Renal pelvis (tissue), 1 donor: ENCODE measurements at regions not wholly inside any gene's neighbourhood (a gene's known extent, or its start where the extent isn't known, plus 50 kb on each side); places are given as distances from the start of the nearest gene placed in this dataset.

Source experiments
- DNase-seq: peaks from one replicate; pipeline ENCODE4 v3.0.0-alpha.2; 2013

DNA sequence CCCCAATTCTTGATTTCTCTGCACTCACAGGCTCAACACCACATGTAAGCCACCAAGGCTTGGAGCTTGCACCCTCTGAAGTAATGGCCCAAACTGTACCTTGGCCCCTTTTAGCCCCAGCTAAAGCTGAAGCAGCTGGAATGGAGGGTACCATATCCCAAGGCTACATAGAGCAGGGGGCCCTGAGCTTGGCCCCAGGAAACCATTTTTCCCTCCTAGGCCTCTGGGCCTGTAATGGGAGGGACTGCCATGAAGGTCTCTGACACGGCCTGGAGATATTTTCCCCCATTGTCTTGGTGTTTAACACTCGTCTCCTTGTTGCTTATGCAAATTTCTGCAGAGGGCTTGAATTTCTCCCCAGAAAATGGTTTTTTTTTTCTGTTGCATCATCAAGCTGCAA, 69.7 kb downstream of the SKA1 start:
- no peak for DNase-seq

DNA sequence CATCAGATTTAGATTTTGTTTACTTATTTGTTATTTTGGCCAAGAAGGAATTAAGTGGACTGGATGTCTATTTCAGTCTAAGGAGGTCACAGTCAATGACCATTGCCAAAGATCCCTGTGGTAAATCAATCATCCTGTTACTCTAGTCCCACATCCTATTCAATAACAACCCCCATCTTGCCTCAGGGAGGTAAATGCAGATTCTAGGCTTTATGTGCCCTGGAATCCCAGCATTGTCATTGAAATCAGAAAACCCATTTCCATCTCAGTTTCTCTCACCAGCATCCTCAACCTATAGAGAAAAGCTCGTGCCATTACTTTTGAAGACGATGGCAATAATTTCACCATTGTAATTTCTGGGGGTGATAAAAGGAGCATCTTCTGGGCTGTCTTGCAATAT, 71.8 kb downstream of the SKA1 start:
- no peak for DNase-seq

DNA sequence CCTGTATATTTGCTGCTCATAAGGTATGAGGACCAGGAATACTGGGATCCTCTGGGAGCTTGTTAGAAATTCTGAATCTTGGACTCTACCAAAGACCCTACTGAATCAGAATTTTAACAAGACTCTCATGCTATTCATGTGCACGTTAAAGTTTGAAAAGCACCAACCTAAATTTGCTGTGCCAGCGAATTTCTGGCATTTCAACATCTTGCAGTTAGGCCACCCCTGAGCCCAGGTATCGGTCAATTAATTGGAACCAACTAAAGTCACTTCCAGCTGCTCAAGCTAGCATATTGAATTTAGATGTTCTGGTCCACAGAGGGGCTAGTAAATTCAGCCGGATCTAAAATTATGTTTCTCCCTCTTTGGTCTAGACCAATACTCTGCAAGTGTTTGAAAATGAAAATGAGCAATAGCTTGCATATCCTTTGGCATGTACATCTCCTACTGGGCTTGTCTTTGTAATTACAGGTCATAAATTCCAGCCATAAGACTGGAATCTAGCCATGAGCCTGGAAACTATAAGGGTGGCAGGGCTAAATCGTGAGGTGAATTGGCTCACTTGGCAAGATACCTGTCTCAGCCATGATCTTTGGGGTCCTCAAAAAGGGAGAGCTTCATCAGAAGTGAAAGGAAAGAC, 72.4 kb downstream of the SKA1 start:
- DNase-seq, result no peak

DNA sequence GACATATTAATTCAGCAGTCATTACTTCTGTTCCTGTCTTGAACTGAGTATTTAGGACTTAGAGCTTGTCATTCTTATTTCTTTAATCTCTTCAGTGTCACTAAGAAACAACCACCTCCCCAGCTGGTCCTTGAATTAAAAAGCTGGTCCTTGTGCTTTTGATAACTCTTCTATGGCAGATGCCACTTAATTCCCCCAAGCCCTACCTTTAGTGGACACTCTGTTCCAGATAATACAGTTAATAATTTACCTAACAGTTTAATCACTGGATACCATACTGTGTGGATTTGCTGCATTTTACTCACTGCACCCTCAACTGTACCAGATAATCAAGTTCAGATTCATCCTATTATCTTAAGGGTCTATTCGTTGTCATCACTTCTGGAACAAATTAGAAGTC, 73.1 kb downstream of the SKA1 start:
- DNase-seq, result no peak

DNA sequence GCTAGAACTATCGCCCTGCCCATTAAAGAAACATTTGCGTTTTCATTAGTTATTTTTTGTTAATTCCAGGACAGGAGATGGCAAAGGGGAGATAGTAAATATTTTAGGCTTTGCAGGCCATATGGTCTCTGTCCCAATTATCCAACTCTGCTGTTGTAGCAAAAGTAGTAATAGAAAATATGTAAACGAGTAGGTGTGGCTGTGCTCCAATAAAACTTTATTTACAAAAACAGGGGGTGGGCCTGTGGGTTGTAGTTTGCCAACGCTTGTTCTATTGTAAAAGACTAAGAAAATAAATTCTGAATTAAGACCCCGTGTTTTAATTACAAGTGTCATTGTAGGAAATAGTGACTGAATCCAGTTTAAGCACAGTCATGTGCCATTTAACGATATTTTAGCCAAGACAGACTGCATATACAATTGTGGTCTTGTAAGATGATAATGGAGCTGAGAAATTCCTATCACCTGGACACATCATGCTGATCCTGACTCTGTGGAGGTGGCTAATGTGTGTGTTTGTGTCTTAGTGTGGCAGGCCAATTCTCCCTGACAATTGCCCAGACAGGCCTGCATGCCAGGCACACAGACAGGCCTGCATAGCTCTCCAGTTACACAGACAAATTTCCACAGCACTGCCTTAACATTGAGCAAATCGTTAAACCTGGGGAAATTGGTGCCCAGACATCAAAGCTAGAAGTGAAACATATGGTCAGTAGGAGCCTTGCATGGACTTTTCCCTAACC, 76.4 kb downstream of the SKA1 start:
- no peak for DNase-seq

DNA sequence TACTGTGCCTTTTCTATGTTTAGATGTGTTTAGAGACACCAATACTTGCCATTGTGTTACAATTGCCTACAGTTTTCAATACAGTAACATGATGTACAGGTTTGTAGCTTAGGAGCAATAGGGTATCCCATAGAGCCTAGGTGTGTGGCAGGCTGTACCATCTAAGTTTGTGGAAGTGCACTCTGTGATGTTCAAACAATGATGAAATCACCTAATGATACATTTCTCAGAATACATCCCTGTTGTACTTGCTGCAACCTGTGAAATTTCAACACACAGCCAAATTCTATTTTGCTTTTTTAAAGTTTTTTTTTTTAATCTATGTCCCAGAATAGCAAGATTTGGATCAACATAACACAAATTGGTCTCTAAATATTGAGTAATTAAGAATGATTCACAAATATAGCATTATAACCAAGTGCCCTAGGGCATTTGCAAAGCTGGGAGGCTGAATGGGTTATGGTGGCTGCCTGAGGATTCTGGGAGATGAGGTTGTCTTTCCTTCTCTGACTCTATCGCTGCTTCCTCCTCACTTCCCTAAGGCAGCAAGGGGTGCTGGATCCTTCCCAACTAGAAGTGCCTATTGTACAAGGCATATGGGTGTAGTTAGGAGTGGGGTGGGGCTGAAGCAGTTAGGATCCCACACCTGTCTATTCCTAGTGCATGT, 78.3 kb downstream of the SKA1 start:
- DNase-seq, result no peak

DNA sequence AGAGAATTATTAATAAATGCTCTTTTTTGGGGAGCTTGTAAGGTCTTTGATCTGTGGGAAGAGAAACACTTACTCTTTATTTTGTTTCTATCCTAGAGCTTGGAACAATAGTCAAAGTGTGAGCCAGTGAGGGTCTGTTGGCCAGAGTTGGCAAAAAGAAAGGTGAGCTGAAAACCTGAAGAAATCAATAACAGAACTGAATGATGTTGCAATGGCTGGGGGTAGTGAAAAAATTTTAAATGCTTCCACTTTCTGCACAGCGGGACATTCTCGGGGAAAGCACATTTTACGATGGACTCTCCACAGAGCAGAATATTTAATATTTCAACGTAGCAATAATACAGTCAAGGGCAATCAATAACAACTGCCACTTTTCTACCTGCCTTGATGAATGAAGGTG, 78.9 kb downstream of the SKA1 start:
- DNase-seq, result no peak

DNA sequence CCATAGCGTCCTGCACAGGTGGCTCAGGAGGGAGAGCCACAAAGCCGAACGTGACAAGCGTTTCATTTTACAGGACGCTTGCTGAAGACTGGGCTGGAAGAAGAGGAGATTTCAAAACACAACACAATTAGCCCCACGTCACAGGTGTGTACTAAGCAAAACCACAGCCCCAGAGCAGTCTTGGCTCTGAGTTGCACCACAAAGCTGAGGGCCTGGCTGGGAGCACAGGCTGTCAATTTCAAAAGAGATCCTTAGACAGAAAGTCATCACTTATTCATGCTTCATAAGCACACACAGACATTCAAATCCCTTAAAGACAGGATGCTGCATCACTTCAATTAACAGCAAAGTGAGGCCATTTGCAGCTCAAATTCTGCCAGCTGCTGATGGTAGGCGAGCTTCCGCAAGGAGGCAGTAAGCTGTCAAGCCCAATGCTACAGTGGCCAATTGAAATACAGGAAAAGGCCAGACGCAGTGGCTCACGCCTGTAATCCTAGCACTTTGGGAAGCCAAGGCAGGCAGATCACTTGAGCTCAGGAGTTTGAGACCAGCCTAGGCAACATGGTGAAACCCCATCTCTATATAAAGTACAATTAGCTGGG, 79.6 kb downstream of the SKA1 start:
- DNase-seq, result no peak

DNA sequence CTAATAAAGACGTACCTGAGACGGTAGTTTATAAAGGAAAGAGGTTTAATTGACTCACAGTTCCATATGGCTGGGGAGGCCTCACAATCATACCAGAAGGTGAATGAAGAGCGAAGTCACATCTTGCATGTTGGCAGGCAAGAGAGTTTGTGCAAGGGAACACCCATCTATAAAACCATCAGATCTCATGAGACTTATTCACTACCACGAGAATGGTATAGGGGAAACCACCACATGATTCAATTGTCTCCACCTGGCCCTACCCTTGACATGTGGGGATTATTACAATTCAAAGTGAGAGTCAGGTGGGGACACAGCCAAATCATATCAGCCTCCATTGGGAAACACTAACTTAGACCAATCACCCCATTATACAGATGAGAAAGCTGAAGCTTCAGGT, 81.4 kb downstream of the SKA1 start:
- DNase-seq, result no peak

DNA sequence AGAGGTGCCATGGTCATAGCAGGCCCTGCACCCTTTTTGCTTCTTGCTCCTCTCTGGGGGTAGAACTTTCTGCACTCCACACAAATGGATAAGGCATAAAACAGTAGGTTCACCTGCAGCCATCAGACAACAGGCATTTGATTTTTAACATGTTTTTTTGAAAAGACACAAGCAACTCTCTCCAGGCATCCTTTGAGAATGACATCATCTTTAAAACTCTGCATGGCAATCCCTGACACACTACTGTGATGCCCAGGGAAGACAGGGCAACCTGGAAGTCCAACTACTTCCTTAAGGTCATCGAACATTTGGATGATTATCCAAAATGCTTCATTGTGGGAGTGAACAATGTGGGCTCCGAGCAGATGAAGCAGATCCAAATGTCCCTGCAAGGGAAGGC, 82.8 kb downstream of the SKA1 start:
- DNase-seq, result no peak

DNA sequence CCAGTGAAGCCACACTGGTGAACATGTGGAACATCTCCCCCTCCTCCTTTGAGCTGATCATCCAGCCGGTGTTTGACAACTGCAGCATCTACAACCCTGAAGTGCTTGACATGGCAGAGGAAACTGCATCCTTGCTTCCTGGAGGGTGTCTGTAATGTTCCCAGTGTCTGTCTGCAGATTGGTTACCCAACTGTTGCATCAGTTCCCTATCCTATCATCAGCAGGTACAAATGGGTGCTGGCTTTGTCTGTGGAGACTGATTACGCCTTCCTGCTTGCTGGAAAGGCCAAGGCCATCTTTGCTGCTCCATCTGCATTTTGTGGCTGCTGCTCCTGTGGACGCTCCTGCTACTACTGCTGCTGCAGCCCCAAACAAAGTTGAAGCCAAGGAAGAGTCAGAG, 83.5 kb downstream of the SKA1 start:
- no peak for DNase-seq

DNA sequence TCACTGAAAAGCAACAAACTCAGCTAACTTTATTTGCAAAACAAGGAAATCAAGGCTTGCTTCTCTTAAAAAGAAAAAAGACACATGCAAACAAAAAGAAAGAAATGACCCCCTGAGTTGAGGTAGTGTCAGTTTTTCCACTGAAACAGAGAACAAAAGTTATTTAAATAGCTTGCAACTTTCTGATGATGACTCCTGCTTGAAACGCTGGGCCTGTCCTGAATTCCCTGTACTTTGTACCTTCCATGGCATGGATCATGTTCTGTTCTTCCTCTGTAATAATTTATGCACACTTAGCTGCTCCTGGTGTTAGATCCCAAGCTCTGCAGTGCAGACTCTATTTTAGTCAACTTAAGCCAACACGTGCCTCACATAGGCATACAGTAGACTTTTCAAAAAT, 84.0 kb downstream of the SKA1 start:
- no peak for DNase-seq

DNA sequence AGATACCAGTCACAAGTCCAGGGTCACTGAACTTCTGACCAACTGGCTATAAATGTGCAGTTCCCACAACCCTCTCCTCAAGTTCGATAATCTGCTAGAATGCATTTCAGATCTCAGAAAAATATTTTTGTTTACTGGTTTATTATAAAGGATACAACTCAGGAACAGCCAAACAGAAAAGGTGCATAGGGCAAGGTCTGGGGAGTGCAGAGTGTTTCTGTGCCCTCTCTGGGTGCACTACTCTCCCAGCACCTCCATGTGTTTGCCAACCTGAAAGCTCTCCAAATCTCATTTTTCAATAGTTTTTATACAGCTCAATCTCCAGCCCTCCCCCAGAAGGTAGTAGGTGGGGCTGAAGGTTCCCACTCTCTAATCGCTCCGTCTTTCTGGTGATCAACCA, 85.2 kb downstream of the SKA1 start:
- DNase-seq, result no peak

DNA sequence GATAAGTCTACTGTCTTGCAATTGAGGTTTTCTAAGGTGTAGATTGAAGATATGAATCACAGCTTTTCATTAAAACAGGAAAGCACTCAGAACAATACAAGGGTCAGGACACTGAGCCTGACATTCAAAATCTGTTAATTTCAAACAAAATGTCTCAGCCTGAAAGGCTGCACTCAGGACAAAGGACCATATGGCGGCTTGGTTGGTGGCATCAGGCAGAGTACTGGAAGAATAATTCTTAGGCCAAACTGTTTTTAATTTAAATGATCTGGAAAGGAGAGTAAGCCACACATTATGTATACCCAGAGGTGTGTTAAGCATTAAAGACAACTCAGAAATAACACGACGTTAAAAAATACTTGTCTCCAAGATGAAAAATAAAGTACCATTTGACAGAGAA, 85.9 kb downstream of the SKA1 start:
- no peak for DNase-seq

DNA sequence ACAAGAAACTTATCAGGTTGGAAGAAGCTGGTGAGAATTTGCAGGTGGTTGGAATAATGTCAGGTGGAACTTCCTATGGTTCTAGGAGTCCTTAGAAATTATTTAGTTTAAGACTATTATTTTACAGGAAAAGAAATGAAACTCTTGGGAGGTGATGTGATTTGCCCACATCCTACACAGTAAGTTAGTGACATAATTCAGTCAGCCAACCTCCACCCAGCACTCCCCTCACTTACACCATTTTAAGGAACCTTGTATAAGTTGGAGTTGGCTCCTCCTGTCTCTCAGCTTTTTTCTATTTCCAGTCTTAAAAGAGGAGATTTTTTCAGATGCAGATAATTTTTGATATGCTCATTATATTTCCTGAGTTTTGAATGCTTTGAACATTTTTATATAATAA, 86.4 kb downstream of the SKA1 start:
- DNase-seq, result no peak

DNA sequence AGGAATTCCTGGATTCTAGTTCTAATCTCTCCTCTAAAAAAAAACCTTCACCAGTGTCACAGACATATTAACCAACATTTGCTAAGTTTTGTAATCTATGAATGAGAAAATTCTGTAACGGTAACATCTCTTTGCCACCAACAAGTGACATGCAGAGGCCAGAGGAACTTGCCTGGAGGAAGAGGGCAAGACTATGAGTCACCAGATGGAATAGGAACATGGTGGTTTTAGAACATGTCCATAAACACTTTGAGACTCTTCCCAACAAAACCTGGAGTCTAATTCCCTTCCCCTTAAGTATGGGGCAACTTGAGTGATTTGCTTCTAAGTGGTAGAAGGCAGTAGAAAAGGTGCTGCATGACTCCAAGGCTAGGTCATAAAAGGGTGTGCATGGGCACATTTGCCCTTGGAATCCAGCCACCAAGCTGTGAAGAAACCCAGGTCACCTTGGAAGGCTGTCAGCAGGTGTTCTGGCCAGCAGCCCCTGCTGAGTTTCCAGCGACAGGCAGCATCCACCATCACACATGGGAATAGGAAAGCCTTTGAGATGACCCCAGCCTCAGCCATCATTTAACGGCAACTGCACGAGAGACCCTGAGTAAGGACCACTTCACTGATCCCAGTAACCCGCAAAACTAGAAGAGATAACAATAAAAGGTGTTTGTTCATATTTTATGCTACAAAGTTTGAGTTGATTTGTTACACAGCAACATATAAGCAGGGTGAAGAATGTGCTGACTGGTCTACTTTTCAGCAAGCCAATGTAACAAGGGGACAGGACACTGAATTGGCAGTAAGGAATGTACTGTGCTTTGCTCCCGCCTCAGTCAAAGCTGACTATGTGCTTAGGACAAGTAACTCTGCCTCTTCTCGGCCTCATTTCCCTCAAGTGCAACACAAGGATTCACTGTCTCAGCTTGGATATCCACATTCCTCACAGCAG, 90.6 kb downstream of the SKA1 start:
- no peak for DNase-seq

DNA sequence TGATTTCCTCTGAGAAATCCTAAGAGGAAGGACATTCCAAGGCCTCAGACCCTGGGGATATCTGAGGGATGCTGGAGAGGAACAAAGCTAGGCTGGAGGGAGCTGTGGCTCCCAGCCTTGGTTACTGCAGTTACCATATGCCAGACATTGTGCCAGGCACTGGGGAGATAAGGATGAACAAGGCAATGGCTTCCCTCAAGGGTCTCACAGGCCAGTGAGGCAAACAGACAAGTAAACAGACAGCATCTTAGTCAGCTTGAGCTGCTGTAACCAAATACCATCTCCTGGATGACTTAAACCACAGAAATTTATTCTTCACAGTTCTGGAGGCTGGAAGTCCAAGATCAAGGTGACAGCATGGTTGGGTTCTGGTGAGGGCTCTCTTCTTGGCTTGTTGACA, 91.8 kb downstream of the SKA1 start:
- DNase-seq, result no peak

DNA sequence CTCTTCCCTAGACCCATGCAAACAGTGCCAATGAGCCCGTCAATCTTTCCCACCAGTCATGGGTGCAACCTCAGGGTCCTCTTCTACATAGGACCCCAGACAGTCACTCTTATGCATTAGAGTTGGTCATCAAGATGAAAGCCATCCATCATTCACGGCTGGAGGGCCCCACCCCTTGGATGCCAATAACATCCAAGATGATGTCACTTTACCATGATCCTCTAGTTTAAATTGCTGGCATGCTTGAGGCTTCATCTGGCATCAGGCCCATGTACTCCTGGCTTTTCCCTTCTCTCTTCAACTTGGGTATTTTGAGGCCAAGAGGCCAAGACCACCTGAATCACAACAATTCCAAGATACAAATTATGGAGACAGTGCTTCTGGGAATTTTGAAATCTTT, 91.1 kb upstream of the MAPK4 start:
- no peak for DNase-seq

DNA sequence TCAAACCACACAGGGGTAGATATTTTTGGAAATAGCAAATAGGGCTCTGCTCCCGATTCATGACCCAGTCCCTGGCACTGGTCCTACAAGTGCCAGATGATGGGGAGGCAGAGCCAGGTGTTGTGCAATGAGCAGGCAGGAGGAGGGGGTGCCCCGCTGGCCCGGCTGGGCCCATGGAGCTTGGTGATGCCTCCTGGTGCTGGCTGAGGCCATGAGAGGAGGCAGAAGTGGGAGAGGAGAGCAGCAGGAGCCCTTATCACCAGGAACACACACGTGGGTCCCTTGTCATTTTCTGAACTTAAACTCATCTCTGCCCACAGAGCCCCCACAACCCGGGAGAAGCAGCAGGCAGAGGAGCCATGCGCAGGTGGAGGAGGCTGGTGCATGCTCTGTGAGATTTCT, 90.5 kb upstream of the MAPK4 start:
- DNase-seq, result no peak

DNA sequence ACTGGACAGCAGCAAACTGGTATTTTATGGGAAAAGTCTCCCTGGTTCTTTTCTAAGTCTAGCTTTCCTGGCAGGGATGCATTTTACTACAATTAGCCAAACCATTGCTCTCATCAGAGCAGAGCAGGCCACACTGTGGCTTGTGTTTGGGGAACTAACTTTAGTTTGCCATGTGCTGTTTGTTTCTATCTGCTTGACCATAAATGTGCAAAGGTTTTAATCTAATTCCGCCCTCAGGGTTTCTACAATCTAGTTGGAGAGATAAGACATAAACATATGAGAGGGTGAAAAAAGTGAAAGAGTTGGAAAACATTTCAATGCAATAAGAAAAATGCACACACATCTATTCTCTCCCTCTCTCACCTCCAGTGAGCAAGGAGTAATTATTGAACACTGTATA, 86.9 kb upstream of the MAPK4 start:
- no peak for DNase-seq

DNA sequence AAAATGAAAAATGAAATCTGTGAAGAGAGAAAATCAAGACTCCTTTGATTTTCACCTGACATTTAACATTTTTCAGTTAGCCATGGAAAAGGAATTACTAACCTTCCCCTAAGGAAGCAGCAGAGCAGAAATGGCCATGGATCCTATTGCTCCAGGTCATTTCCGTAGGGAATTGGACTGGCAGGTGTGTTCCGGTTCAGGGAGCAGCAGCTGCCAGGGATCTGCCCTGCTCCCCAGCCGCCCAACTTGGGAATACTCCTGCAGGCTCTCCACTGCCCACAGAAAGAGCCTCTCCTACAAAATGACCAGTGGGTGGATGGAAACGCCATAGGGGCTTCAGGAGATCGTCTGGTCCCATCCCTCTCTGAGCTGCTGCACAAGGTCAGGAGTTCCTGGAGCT, 86.0 kb upstream of the MAPK4 start:
- DNase-seq, result peak; percentile 42
